ENCODE measurements at regions not wholly inside any gene's neighbourhood (a gene's known extent, or its start where the extent isn't known, plus 50 kb on each side); places are given as distances from the start of the nearest gene placed in this dataset.

- no peak for DNase-seq
Measured at GRCh38 chr2:146158072-146158674, 1638.3 kb upstream of the ZEB2 start.

GRCh38 chr2:146147448-146148012 is 1627.6 kb upstream of the ZEB2 start:
- DNase-seq: no peak

- no peak for DNase-seq
Measured at GRCh38 chr2:146143971-146144370, 1624.1 kb upstream of the ZEB2 start.

GRCh38 chr2:146138820-146139219 is 1618.9 kb upstream of the ZEB2 start:
- DNase-seq: no peak

- no peak for DNase-seq
Measured at GRCh38 chr2:146135245-146135644, 1615.3 kb upstream of the ZEB2 start.

GRCh38 chr2:146131785-146132184 is 1611.9 kb upstream of the ZEB2 start:
- DNase-seq: no peak

GRCh38 chr2:146131048-146131447 is 1611.1 kb upstream of the ZEB2 start:
- no peak for DNase-seq

- no peak for DNase-seq
Measured at GRCh38 chr2:146130290-146130689, 1610.4 kb upstream of the ZEB2 start.

GRCh38 chr2:146129231-146129630 is 1609.3 kb upstream of the ZEB2 start:
- no peak for DNase-seq

GRCh38 chr2:146128216-146128615 is 1608.3 kb upstream of the ZEB2 start:
- no peak for DNase-seq

- DNase-seq: no peak
Measured at GRCh38 chr2:146125551-146125950, 1605.6 kb upstream of the ZEB2 start.

GRCh38 chr2:146124741-146125140 is 1604.8 kb upstream of the ZEB2 start:
- no peak for DNase-seq

- DNase-seq: no peak
Measured at GRCh38 chr2:146123714-146124113, 1603.8 kb upstream of the ZEB2 start.

- DNase-seq: no peak
Measured at GRCh38 chr2:146123256-146123655, 1603.3 kb upstream of the ZEB2 start.

- no peak for DNase-seq
Measured at GRCh38 chr2:146119586-146119985, 1599.7 kb upstream of the ZEB2 start.

- DNase-seq: no peak
Measured at GRCh38 chr2:146108993-146109392, 1589.1 kb upstream of the ZEB2 start.

- DNase-seq: no peak
Measured at GRCh38 chr2:146094185-146094584, 1574.3 kb upstream of the ZEB2 start.

GRCh38 chr2:146081459-146081858 is 1561.5 kb upstream of the ZEB2 start:
- no peak for DNase-seq

GRCh38 chr2:146080925-146081324 is 1561.0 kb upstream of the ZEB2 start:
- DNase-seq: no peak

- DNase-seq: no peak
Measured at GRCh38 chr2:146079216-146079615, 1559.3 kb upstream of the ZEB2 start.

GRCh38 chr2:146077156-146077555 is 1557.2 kb upstream of the ZEB2 start:
- no peak for DNase-seq

GRCh38 chr2:146068051-146068450 is 1548.1 kb upstream of the ZEB2 start:
- DNase-seq: no peak

GRCh38 chr2:146048141-146048540 is 1528.2 kb upstream of the ZEB2 start:
- DNase-seq: no peak

- no peak for DNase-seq
Measured at GRCh38 chr2:146041274-146041910, 1521.5 kb upstream of the ZEB2 start.

GRCh38 chr2:146040051-146040450 is 1520.1 kb upstream of the ZEB2 start:
- DNase-seq: no peak
